Ramos (cell line): ENCODE measurements at regions not wholly inside any gene's neighbourhood (a gene's known extent, or its start where the extent isn't known, plus 50 kb on each side); places are given as distances from the start of the nearest gene placed in this dataset.

Source experiments
- in situ Hi-C: fragments of 300-500 bp; cut with MboI; formaldehyde crosslinking; loops from one replicate; pipeline ENCODE4 v1.14.3; 2022; ENCODE audit warnings: low sequenced_read_pairs; ENCODE audit not compliant: unreplicated experiment

- in situ Hi-C loops, result no loop called here
These were observed 60.8 kb downstream of the MSX2 start for GRCh38 chr5:174785120-174785680.
